Right atrium auricular region (tissue), 2 donors: ENCODE measurements at regions not wholly inside any gene's neighbourhood (a gene's known extent, or its start where the extent isn't known, plus 50 kb on each side); places are given as distances from the start of the nearest gene placed in this dataset.
A peak's percentile ranks its signal among the peaks of the same experiment; 100 is the strongest.

Experiments
- DNase-seq: peaks from one replicate; pipeline ENCODE4 v3.0.0-alpha.2; 2019; ENCODE audit warnings: low spot score
- H3K27ac ChIP-seq, 2 donors: fragments of 200-600 bp; sonication (generic); 1 replicate in 1 of 2; 2 replicates in 1 of 2; pipeline ENCODE4 v1.5.1; 2016 to 2019
- H3K27me3 ChIP-seq, 2 donors: fragments of 200-600 bp; sonication (generic); one replicate each; pipeline versions ENCODE4 v1.5.1 to v1.6.0; 2017 to 2019
- H3K36me3 ChIP-seq: fragments of 200-600 bp; sonication (generic); one replicate; pipeline ENCODE4 v1.5.1; 2016
- H3K4me1 ChIP-seq, 2 donors: fragments of 200-600 bp; sonication (generic); one replicate each; pipeline versions ENCODE4 v1.5.1 to v1.6.0; 2017 to 2019
- H3K4me3 ChIP-seq, 2 donors: fragments of 200-600 bp; sonication (generic); 1 replicate in 1 of 2; 2 replicates in 1 of 2; pipeline ENCODE4 v1.5.1; 2017 to 2019; ENCODE audit warnings: mild to moderate bottlenecking in 1 of 2, moderate library complexity in 1 of 2
- H3K9me3 ChIP-seq, 2 donors: fragments of 200-600 bp; sonication (generic); one replicate each; pipeline ENCODE4 v1.5.1; 2019
- CTCF ChIP-seq, 2 donors: fragments of 200-600 bp; sonication (generic); IDR thresholded peaks; one replicate each; pipeline ENCODE4 v1.5.1; 2019; ENCODE audit warnings: antibody characterized with exemption in 2 of 2

- Histone ChIP-seq H3K4me1 (no peaks in the 10 kb centered on the region), H3K36me3 (no peaks in the 10 kb centered on the region), H3K27ac (no peak overlapping the region), H3K9me3 (no peaks in the 10 kb centered on the region), H3K27me3 (no peaks in the 10 kb centered on the region), H3K4me3 (no peak overlapping the region)
- TF ChIP-seq CTCF (IDR thresholded peaks at IDR 0.05): peak; percentile 40 to 67
- DNase-seq: no peak
These were observed 111.3 kb upstream of the CARD11 start for GRCh38 chr7:3154881-3155494.

GRCh38 chr7:3156508-3156907, 112.8 kb upstream of the CARD11 start:
- no peaks in the 10 kb centered on the region for H3K4me1 ChIP-seq
- H3K36me3 ChIP-seq: no peaks in the 10 kb centered on the region
- DNase-seq: no peak
- no peak for TF ChIP-seq CTCF (IDR thresholded peaks at IDR 0.05)
- no peak overlapping the region for H3K27ac ChIP-seq
- no peaks in the 10 kb centered on the region for H3K9me3 ChIP-seq
- H3K4me3 ChIP-seq: no peak overlapping the region
- no peaks in the 10 kb centered on the region for H3K27me3 ChIP-seq

- Histone ChIP-seq H3K27me3 (no peaks in the 10 kb centered on the region), H3K27ac (no peak overlapping the region), H3K4me1 (no peaks in the 10 kb centered on the region), H3K4me3 (no peak overlapping the region), H3K36me3 (no peaks in the 10 kb centered on the region), H3K9me3 (no peaks in the 10 kb centered on the region)
- no peak for DNase-seq
- no peak for TF ChIP-seq CTCF (IDR thresholded peaks at IDR 0.05)
These were observed 114.1 kb upstream of the CARD11 start for GRCh38 chr7:3157566-3158287.

- no peak for TF ChIP-seq CTCF (IDR thresholded peaks at IDR 0.05)
- H3K36me3 ChIP-seq: no peaks in the 10 kb centered on the region
- H3K4me1 ChIP-seq: no peaks in the 10 kb centered on the region
- no peaks in the 10 kb centered on the region for H3K9me3 ChIP-seq
- H3K27ac ChIP-seq: no peak overlapping the region
- no peaks in the 10 kb centered on the region for H3K27me3 ChIP-seq
- H3K4me3 ChIP-seq: no peak overlapping the region
- DNase-seq: no peak
These were observed 114.7 kb upstream of the CARD11 start for GRCh38 chr7:3158341-3158760.

- Histone ChIP-seq H3K4me3 (no peak overlapping the region), H3K27me3 (no peaks in the 10 kb centered on the region), H3K36me3 (no peaks in the 10 kb centered on the region), H3K9me3 (no peaks in the 10 kb centered on the region), H3K27ac (no peak overlapping the region), H3K4me1 (no peaks in the 10 kb centered on the region)
- DNase-seq: no peak
- no peak for TF ChIP-seq CTCF (IDR thresholded peaks at IDR 0.05)
These were observed 115.4 kb upstream of the CARD11 start for GRCh38 chr7:3159039-3159438.
